ENCODE measurements at regions not wholly inside any gene's neighbourhood (a gene's known extent, or its start where the extent isn't known, plus 50 kb on each side); places are given as distances from the start of the nearest gene placed in this dataset.
"Not testable (repeated sequence)": the region's sequence is repeated elsewhere in the genome, so short reads cannot be mapped to it uniquely, and the experiment has no call there.

- H3K36me3 Mint-ChIP-seq (ENCODE audit: insufficient read depth) = no peaks in the 10 kb centered on the region
- H3K4me3 Mint-ChIP-seq = no peak overlapping the region
- H3K4me1 Mint-ChIP-seq (ENCODE audit: low read depth in 2 of 2) = no peaks in the 10 kb centered on the region
- ATAC-seq (replicated peaks) (no peak), DNase-seq (no peak)
- no peaks in the 10 kb centered on the region for H3K27me3 Mint-ChIP-seq
- peaks cover 53 to 63% of the 10 kb centered on the region in 2 donors for H3K9me3 Mint-ChIP-seq
- H3K27ac Mint-ChIP-seq = no peak overlapping the region
Measured at GRCh38 chr7:57216340-57216739, 84.1 kb upstream of the ZNF479 start.

- Mint-ChIP-seq H3K4me3 (no peak overlapping the region), H3K27me3 (no peaks in the 10 kb centered on the region), H3K36me3 (ENCODE audit: insufficient read depth) (no peaks in the 10 kb centered on the region), H3K9me3 (peaks cover 51 to 66% of the 10 kb centered on the region in 2 donors), H3K4me1 (ENCODE audit: low read depth in 2 of 2) (no peaks in the 10 kb centered on the region), H3K27ac (no peak overlapping the region)
- DNase-seq (no peak), ATAC-seq (replicated peaks) (no peak)
Measured at GRCh38 chr7:57218196-57218716, 86.0 kb upstream of the ZNF479 start.

- DNase-seq (no peak), ATAC-seq (replicated peaks) (no peak)
- Mint-ChIP-seq H3K4me3 (no peak overlapping the region), H3K4me1 (ENCODE audit: low read depth in 2 of 2) (no peaks in the 10 kb centered on the region), H3K27ac (no peak overlapping the region), H3K27me3 (no peaks in the 10 kb centered on the region), H3K36me3 (ENCODE audit: insufficient read depth) (no peaks in the 10 kb centered on the region), H3K9me3 (peaks cover 48 to 65% of the 10 kb centered on the region in 2 donors)
Measured at GRCh38 chr7:57220746-57221145, 88.5 kb upstream of the ZNF479 start.

- H3K9me3 Mint-ChIP-seq = peaks cover 11 to 37% of the 10 kb centered on the region in 2 donors
Measured at GRCh38 chr7:57225666-57226065, 93.4 kb upstream of the ZNF479 start.

GRCh38 chr7:57241236-57241635, 109.0 kb upstream of the ZNF479 start:
- not testable (repeated sequence) for H3K27me3 Mint-ChIP-seq; DNase-seq; ATAC-seq (replicated peaks); H3K27ac Mint-ChIP-seq; H3K4me1 Mint-ChIP-seq (ENCODE audit: low read depth in 2 of 2); H3K36me3 Mint-ChIP-seq (ENCODE audit: insufficient read depth); H3K4me3 Mint-ChIP-seq
- peaks cover 13 to 41% of the 10 kb centered on the region in 2 donors for H3K9me3 Mint-ChIP-seq

More at GRCh38 chr7:57225666-57226065, 93.4 kb upstream of the ZNF479 start:
- Mint-ChIP-seq H3K4me3 (no peak overlapping the region), H3K36me3 (ENCODE audit: insufficient read depth) (no peaks in the 10 kb centered on the region), H3K4me1 (ENCODE audit: low read depth in 2 of 2) (no peaks in the 10 kb centered on the region), H3K27ac (no peak overlapping the region), H3K27me3 (no peaks in the 10 kb centered on the region)
- DNase-seq (no peak), ATAC-seq (replicated peaks) (no peak)

GRCh38 chr7:57243551-57243950, 111.3 kb upstream of the ZNF479 start:
- peaks cover 13 to 34% of the 10 kb centered on the region in 2 donors for H3K9me3 Mint-ChIP-seq
- H3K4me1 Mint-ChIP-seq (ENCODE audit: low read depth in 2 of 2); H3K27ac Mint-ChIP-seq; H3K27me3 Mint-ChIP-seq; H3K4me3 Mint-ChIP-seq; ATAC-seq (replicated peaks); H3K36me3 Mint-ChIP-seq (ENCODE audit: insufficient read depth); DNase-seq: not testable (repeated sequence)

GRCh38 chr7:57244345-57244980, 112.2 kb upstream of the ZNF479 start:
- H3K36me3 Mint-ChIP-seq (ENCODE audit: insufficient read depth); H3K27ac Mint-ChIP-seq; ATAC-seq (replicated peaks); H3K4me1 Mint-ChIP-seq (ENCODE audit: low read depth in 2 of 2); H3K27me3 Mint-ChIP-seq; H3K4me3 Mint-ChIP-seq; DNase-seq: not testable (repeated sequence)
- H3K9me3 Mint-ChIP-seq = peaks cover 10 to 28% of the 10 kb centered on the region in 2 donors

GRCh38 chr7:57245206-57245605, 113.0 kb upstream of the ZNF479 start:
- H3K4me1 Mint-ChIP-seq (ENCODE audit: low read depth in 2 of 2) = no peaks in the 10 kb centered on the region
- no peaks in the 10 kb centered on the region for H3K36me3 Mint-ChIP-seq (ENCODE audit: insufficient read depth)
- no peaks in the 10 kb centered on the region for H3K27me3 Mint-ChIP-seq
- peaks cover 10 to 28% of the 10 kb centered on the region in 2 donors for H3K9me3 Mint-ChIP-seq
- no peak overlapping the region for H3K27ac Mint-ChIP-seq
- DNase-seq = no peak
- no peak for ATAC-seq (replicated peaks)
- H3K4me3 Mint-ChIP-seq = no peak overlapping the region

GRCh38 chr7:57250801-57251200, 118.6 kb upstream of the ZNF479 start:
- Mint-ChIP-seq H3K9me3 (peaks cover 1 to 16% of the 10 kb centered on the region in 2 donors), H3K27ac (no peak overlapping the region), H3K4me3 (no peak overlapping the region), H3K27me3 (no peaks in the 10 kb centered on the region), H3K4me1 (ENCODE audit: low read depth in 2 of 2) (no peaks in the 10 kb centered on the region), H3K36me3 (ENCODE audit: insufficient read depth) (no peaks in the 10 kb centered on the region)
- no peak for ATAC-seq (replicated peaks)
- DNase-seq = no peak

GRCh38 chr7:57256637-57257375, 124.6 kb upstream of the ZNF479 start:
- no peak for DNase-seq
- no peak overlapping the region for H3K27ac Mint-ChIP-seq
- no peaks in the 10 kb centered on the region for H3K27me3 Mint-ChIP-seq
- ATAC-seq (replicated peaks) = no peak
- peaks cover 0 to 6% of the 10 kb centered on the region in 2 donors for H3K9me3 Mint-ChIP-seq
- no peak overlapping the region for H3K4me3 Mint-ChIP-seq
- H3K36me3 Mint-ChIP-seq (ENCODE audit: insufficient read depth) = no peaks in the 10 kb centered on the region
- no peaks in the 10 kb centered on the region for H3K4me1 Mint-ChIP-seq (ENCODE audit: low read depth in 2 of 2)

GRCh38 chr7:57274535-57275283, 142.5 kb upstream of the ZNF479 start:
- Mint-ChIP-seq H3K4me3 (no peak overlapping the region), H3K27me3 (no peaks in the 10 kb centered on the region), H3K27ac (no peak overlapping the region), H3K36me3 (ENCODE audit: insufficient read depth) (no peaks in the 10 kb centered on the region), H3K9me3 (peaks cover 7 to 8% of the 10 kb centered on the region in 2 donors), H3K4me1 (ENCODE audit: low read depth in 2 of 2) (no peaks in the 10 kb centered on the region)
- DNase-seq (no peak), ATAC-seq (replicated peaks) (no peak)

GRCh38 chr7:57300747-57301146, 149.2 kb upstream of the ZNF716 start:
- no peak overlapping the region for H3K27ac Mint-ChIP-seq
- no peaks in the 10 kb centered on the region for H3K36me3 Mint-ChIP-seq (ENCODE audit: insufficient read depth)
- no peak for DNase-seq
- no peaks in the 10 kb centered on the region for H3K27me3 Mint-ChIP-seq
- H3K4me3 Mint-ChIP-seq = no peak overlapping the region
- no peak for ATAC-seq (replicated peaks)
- H3K4me1 Mint-ChIP-seq (ENCODE audit: low read depth in 2 of 2) = no peaks in the 10 kb centered on the region
- H3K9me3 Mint-ChIP-seq = peaks cover 0 to 9% of the 10 kb centered on the region in 2 donors

- Mint-ChIP-seq H3K4me1 (ENCODE audit: low read depth in 2 of 2) (no peaks in the 10 kb centered on the region), H3K27ac (no peak overlapping the region), H3K27me3 (no peaks in the 10 kb centered on the region), H3K9me3 (peaks cover 9 to 13% of the 10 kb centered on the region in 2 donors), H3K4me3 (no peak overlapping the region), H3K36me3 (ENCODE audit: insufficient read depth) (no peaks in the 10 kb centered on the region)
- ATAC-seq (replicated peaks) = peak; percentile 48
- DNase-seq = no peak
Measured at GRCh38 chr7:57305192-57305748, 144.7 kb upstream of the ZNF716 start.
